ENCODE measurements at regions not wholly inside any gene's neighbourhood (a gene's known extent, or its start where the extent isn't known, plus 50 kb on each side); places are given as distances from the start of the nearest gene placed in this dataset.

GRCh38 chr15:62272290-62272689 is 107.2 kb upstream of the C2CD4B start:
- TF ChIP-seq CTCF (conservative IDR thresholded peaks at IDR 0.05; ENCODE audit: low read length) (no peak), EZH2phosphoT487 (IDR thresholded peaks at IDR 0.05; ENCODE audit: borderline replicate concordance, low read depth, low read length) (no peak)
